SK-N-SH treated with all-trans-retinoic acid at 6 μM for 48 hours (cell line): ENCODE measurements at regions not wholly inside any gene's neighbourhood (a gene's known extent, or its start where the extent isn't known, plus 50 kb on each side); places are given as distances from the start of the nearest gene placed in this dataset.

Experiments
- ARNTL ChIP-seq: fragments of 450-650 bp; formaldehyde crosslinking; IDR thresholded peaks from 2 replicates; pipeline ENCODE4 v1.5.0; 2020; ENCODE audit warnings: low read depth, mild to moderate bottlenecking, moderate library complexity, borderline replicate concordance
- BACH2 ChIP-seq: fragments of 250-450 bp; sonication (Bioruptor Pico); IDR thresholded peaks from 2 replicates; pipeline ENCODE4 v1.9.0; 2021; ENCODE audit warnings: mild to moderate bottlenecking, borderline replicate concordance
- CSRNP3 ChIP-seq: fragments of 250-450 bp; sonication (Bioruptor Pico); IDR thresholded peaks from 2 replicates; pipeline ENCODE4 v1.5.1; 2021; ENCODE audit warnings: mild to moderate bottlenecking, moderate library complexity
- ESRRG ChIP-seq: fragments of 250-450 bp; sonication (Bioruptor Pico); IDR thresholded peaks from 2 replicates; pipeline ENCODE4 v1.6.1; 2021; ENCODE audit warnings: mild to moderate bottlenecking
- ISL1 ChIP-seq: fragments of 250-450 bp; sonication (Bioruptor Pico); IDR thresholded peaks from 2 replicates; pipeline ENCODE4 v2.1.2; 2022; ENCODE audit warnings: mild to moderate bottlenecking, moderate library complexity
- OSR1 ChIP-seq: fragments of 250-450 bp; sonication (Bioruptor Pico); IDR thresholded peaks from 2 replicates; pipeline ENCODE4 v1.8.0; 2022; ENCODE audit warnings: moderate library complexity, mild to moderate bottlenecking, inconsistent platforms
- PATZ1 ChIP-seq: fragments of 250-450 bp; sonication (Bioruptor Pico); IDR thresholded peaks from 2 replicates; pipeline ENCODE4 v1.8.0; 2020; ENCODE audit warnings: mild to moderate bottlenecking, moderate library complexity, borderline replicate concordance
- POU6F1 ChIP-seq: fragments of 250-450 bp; sonication (Bioruptor Pico); IDR thresholded peaks from 2 replicates; pipeline ENCODE4 v1.8.0; 2021; ENCODE audit warnings: low read depth, mild to moderate bottlenecking, moderate library complexity, borderline replicate concordance
- RARB ChIP-seq: fragments of 250-450 bp; sonication (Bioruptor Pico); IDR thresholded peaks from 2 replicates; pipeline ENCODE4 v1.8.0; 2021; ENCODE audit warnings: mild to moderate bottlenecking, moderate library complexity
- TOX ChIP-seq: fragments of 250-450 bp; sonication (Bioruptor Pico); IDR thresholded peaks from 2 replicates; pipeline ENCODE4 v1.8.0; 2021; ENCODE audit warnings: mild to moderate bottlenecking, moderate library complexity, borderline replicate concordance
- ZFP30 ChIP-seq: fragments of 450-650 bp; formaldehyde crosslinking; IDR thresholded peaks from 2 replicates; pipeline ENCODE4 v1.5.0; 2022; ENCODE audit warnings: mild to moderate bottlenecking, moderate library complexity
- TF ChIP-seq, protein P1 (sequence below): fragments of 250-450 bp; sonication (Bioruptor Pico); IDR thresholded peaks from 2 replicates; pipeline ENCODE4 v1.5.1; 2020; ENCODE audit warnings: low read depth, mild to moderate bottlenecking, moderate library complexity
- TF ChIP-seq, protein P2 (sequence below): fragments of 250-450 bp; sonication (Bioruptor Pico); IDR thresholded peaks from 2 replicates; pipeline ENCODE4 v1.5.0; 2020; ENCODE audit warnings: mild to moderate bottlenecking, moderate library complexity

- TF ChIP-seq, protein P1, sequence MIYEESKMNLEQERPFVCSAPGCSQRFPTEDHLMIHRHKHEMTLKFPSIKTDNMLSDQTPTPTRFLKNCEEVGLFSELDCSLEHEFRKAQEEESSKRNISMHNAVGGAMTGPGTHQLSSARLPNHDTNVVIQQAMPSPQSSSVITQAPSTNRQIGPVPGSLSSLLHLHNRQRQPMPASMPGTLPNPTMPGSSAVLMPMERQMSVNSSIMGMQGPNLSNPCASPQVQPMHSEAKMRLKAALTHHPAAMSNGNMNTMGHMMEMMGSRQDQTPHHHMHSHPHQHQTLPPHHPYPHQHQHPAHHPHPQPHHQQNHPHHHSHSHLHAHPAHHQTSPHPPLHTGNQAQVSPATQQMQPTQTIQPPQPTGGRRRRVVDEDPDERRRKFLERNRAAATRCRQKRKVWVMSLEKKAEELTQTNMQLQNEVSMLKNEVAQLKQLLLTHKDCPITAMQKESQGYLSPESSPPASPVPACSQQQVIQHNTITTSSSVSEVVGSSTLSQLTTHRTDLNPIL: no peak
- no peak for TF ChIP-seq POU6F1 (CRISPR knock-in tag)
- TF ChIP-seq BACH2 (CRISPR knock-in tag): no peak
- no peak for TF ChIP-seq ESRRG (CRISPR knock-in tag)
- no peak for TF ChIP-seq ISL1 (CRISPR knock-in tag)
- no peak for TF ChIP-seq ARNTL
- TF ChIP-seq, protein P2, sequence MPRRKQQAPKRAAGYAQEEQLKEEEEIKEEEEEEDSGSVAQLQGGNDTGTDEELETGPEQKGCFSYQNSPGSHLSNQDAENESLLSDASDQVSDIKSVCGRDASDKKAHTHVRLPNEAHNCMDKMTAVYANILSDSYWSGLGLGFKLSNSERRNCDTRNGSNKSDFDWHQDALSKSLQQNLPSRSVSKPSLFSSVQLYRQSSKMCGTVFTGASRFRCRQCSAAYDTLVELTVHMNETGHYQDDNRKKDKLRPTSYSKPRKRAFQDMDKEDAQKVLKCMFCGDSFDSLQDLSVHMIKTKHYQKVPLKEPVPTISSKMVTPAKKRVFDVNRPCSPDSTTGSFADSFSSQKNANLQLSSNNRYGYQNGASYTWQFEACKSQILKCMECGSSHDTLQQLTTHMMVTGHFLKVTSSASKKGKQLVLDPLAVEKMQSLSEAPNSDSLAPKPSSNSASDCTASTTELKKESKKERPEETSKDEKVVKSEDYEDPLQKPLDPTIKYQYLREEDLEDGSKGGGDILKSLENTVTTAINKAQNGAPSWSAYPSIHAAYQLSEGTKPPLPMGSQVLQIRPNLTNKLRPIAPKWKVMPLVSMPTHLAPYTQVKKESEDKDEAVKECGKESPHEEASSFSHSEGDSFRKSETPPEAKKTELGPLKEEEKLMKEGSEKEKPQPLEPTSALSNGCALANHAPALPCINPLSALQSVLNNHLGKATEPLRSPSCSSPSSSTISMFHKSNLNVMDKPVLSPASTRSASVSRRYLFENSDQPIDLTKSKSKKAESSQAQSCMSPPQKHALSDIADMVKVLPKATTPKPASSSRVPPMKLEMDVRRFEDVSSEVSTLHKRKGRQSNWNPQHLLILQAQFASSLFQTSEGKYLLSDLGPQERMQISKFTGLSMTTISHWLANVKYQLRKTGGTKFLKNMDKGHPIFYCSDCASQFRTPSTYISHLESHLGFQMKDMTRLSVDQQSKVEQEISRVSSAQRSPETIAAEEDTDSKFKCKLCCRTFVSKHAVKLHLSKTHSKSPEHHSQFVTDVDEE: no peak
- no peak for TF ChIP-seq OSR1 (CRISPR knock-in tag)
- TF ChIP-seq TOX (CRISPR knock-in tag): no peak
- TF ChIP-seq PATZ1 (CRISPR knock-in tag): no peak
- TF ChIP-seq ZFP30 (CRISPR knock-in tag): no peak
- no peak for TF ChIP-seq RARB
- no peak for TF ChIP-seq CSRNP3 (CRISPR knock-in tag)
Observed at GRCh38 chr12:67761566-67761965, 113.0 kb downstream of the DYRK2 start.
